GM10266 (cell line): ENCODE measurements at regions not wholly inside any gene's neighbourhood (a gene's known extent, or its start where the extent isn't known, plus 50 kb on each side); places are given as distances from the start of the nearest gene placed in this dataset.
"Not testable (repeated sequence)": the region's sequence is repeated elsewhere in the genome, so short reads cannot be mapped to it uniquely, and the experiment has no call there.

Source experiments
- DNase-seq: peaks from one replicate; pipeline ENCODE4 v3.0.0; 2012; ENCODE audit errors: extremely low spot score
- CTCF ChIP-seq: IDR thresholded peaks from 2 replicates; pipeline ENCODE4 v1.5.1; 2012; ENCODE audit warnings: mild to moderate bottlenecking, low read depth; ENCODE audit not compliant: control insufficient read depth, insufficient read depth; ENCODE audit errors: missing control alignments

DNA sequence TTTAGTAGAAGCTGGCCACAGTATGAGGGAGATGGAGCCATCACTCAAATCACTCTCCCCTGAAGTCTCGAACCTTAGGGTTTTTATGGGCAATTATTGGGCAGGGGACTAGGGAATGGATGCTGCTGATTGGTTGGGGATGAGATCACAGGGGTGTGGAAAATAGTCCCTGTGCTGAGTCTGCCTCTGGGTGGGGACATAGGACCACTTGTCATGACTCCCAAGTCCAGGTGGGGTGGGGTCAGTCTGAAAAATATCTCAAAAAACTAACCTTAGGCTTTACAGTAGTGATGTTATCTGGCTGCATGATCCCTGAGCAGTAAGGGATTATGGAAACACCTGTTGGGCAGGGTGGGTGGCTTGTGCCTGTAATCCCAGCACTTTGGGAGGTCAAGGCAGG is 98.6 kb downstream of the XRCC2 start:
- no peak for TF ChIP-seq CTCF

DNA sequence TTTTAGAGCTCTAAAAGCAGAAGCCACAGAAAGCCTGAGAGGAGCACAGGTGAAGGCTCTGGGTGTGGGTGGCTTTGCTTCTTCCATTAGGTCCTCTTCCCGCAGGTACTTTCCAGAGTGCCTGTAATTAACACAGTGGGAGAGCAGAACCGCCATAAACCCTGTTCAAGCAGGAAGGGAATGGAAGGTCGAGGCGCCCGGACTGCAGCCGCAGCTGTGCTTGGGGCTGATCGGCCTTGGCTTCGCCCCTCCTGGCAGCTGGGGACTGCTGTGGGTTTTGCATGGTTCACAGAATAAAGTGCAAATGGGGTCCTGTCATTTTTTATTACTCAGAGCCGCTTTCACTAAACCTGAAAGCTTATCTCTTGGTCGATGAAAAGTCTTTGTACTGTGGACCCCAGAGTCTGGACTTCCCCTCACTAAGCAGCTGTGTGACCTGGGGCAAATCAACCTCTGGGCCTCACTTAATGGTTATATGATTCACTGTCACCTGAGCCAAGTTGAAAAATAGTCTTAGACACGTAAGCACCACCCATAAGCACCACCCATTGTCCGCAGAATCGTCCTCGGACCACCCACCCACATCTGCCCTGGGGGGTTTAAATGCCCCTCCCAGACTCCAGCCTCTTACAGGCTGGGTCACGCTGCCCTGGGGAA is 100.9 kb downstream of the XRCC2 start:
- DNase-seq, result peak; percentile 62
- no peak for TF ChIP-seq CTCF

More for the DNA sequence above, 98.6 kb downstream of the XRCC2 start:
- no peak for DNase-seq

DNA sequence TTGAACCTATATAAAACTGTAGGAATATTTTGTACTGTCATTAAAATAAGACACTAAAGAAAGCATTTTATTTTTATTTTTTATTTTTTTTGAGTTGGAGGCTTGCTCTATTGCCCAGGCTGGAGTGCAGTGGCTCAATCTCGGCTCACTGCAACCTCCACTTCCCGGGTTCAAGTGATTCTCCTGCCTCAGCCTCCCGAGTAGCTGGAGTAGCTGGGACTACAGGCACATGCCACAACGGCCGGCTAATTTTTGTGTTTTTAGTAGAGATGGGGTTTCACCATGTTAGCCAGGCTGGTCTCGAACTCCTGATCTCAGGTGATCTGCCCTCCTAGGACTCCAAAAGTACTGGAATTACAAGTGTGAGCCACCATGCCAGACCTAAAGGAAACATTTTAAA is 102.8 kb downstream of the XRCC2 start:
- DNase-seq, result not testable (repeated sequence)

- DNase-seq, result no peak
- no peak for TF ChIP-seq CTCF
Measured at GRCh38 chr7:152572101-152572500, 103.8 kb downstream of the XRCC2 start.

- no peak for TF ChIP-seq CTCF
- DNase-seq, result no peak
Measured at GRCh38 chr7:152571068-152571467, 104.9 kb downstream of the XRCC2 start.

DNA sequence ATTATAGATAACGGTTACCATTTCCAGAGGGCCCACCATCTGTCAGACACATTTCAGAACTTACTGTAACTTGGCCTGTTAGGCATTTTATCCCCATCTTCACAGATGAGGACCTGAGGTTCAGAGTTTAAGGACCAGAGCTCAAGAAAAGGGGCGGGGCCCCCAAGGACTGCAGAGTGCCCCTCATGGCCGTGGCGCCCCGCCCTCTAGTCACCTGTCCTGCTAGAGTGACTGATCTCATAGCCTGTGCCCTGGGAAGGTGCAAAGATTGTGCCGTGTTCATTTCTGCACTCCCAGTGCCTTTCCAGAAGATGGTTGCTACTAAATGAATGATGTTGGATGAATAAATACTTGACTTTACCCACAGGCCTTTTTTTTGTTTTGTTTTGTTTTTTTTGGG is 107.0 kb downstream of the XRCC2 start:
- DNase-seq, result no peak
- no peak for TF ChIP-seq CTCF

- no peak for DNase-seq
- no peak for TF ChIP-seq CTCF
Measured at GRCh38 chr7:152565731-152566130, 110.2 kb downstream of the XRCC2 start.

GRCh38 chr7:152564656-152565250 is 111.2 kb downstream of the XRCC2 start:
- DNase-seq, result no peak
- no peak for TF ChIP-seq CTCF
